IPS-18c (cell line): ENCODE measurements at regions not wholly inside any gene's neighbourhood (a gene's known extent, or its start where the extent isn't known, plus 50 kb on each side); places are given as distances from the start of the nearest gene placed in this dataset.
A peak's percentile ranks its signal among the peaks of the same experiment; 100 is the strongest.

Experiments used
- H3K4me3 ChIP-seq: 2 replicates; pipeline ENCODE4 v1.7.0; 2013; ENCODE audit warnings: low read depth, mild to moderate bottlenecking, low read length, moderate library complexity; ENCODE audit not compliant: insufficient read depth
- H3K9me3 ChIP-seq: one replicate; pipeline ENCODE4 v1.6.1; 2013; ENCODE audit warnings: mild to moderate bottlenecking, low read length, moderate library complexity; ENCODE audit not compliant: control insufficient read depth, insufficient read depth

DNA sequence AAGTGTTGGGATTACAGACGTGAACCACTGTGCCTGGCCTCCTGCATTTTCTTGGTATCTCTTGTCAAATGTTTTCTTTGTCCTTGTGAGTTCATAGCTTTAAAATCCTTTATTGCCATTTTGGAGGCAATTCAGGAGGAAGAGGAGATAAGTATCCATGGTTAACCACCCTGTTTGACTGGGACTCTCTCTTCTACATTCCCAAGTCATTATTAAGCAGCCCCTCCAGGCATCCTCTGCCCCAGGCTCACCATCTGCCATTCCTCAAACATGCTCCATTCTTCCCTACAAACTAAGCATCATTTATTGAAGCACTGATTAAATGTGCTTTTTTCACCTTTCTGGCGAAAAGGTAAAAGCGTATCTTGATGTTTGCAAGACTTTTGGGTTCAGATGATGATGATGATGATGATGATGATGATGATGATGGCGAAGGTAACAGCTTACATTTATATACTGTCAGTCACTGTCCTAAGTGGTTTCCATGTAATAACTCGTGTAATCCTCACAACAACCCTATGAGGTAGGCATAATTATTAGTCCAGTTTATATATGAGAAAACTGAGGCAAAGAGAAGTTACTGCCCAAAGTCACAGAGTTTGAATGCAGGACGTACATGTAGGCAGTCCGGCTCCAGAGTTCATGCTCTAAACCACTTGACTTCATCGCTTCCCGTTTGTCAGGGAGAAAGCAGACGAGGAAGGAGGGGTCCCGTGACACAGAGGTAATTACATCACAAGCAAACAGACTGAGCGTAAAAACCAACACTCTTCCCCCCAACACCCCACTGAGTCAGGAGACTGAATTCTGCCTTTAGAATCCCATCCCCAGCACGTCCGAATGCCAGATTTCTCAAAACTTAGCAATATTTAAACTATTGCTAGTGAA is 69.7 kb upstream of the ACKR3 start:
- H3K9me3 ChIP-seq, result no peaks in the 10 kb centered on the region
- H3K4me3 ChIP-seq, result no peak overlapping the region

DNA sequence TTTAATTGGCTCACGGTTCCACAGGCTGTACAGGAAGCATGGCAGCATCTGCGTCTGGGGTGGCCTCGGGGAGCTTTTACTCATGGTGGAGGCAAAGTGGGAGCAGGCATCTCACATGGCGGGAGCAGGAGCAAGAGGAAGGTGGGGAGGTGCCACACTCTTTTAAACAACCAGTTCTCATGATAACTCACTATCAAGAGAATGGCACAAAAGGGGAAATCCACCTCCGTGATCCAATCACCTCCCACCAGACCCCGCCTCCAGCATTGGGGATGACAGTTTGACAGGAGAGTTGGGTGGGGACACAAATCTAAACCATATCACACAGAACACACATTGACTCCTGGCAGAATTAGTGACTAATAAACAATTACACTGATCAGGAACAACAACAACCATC is 68.6 kb upstream of the ACKR3 start:
- Histone ChIP-seq H3K9me3 (no peaks in the 10 kb centered on the region), H3K4me3 (no peak overlapping the region)

DNA sequence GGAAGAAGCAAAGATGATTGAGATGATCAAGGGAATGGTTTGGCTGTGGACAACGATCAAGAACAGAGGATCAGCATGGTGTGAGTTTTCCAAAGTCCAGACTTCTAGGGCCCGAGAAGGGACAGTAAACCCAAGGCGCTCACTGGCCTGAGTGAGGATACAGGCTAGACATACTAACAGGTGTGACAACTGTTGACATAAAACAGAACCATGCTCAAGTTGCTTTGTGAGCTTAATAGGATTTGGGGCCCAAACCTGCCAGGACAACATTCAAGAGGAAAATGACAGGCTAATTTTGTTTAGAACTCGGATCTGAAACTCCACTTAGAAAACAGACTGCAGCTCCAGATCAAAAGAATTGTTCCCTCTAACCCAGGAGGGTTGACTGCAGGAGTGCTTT is 68.1 kb upstream of the ACKR3 start:
- Histone ChIP-seq H3K4me3 (no peak overlapping the region), H3K9me3 (no peaks in the 10 kb centered on the region)

GRCh38 chr2:236503100-236503499 is 66.5 kb upstream of the ACKR3 start:
- H3K4me3 ChIP-seq, result no peak overlapping the region
- H3K9me3 ChIP-seq, result no peaks in the 10 kb centered on the region

GRCh38 chr2:236503583-236503982 is 66.0 kb upstream of the ACKR3 start:
- H3K4me3 ChIP-seq, result no peak overlapping the region
- no peaks in the 10 kb centered on the region for H3K9me3 ChIP-seq

- H3K9me3 ChIP-seq, result no peaks in the 10 kb centered on the region
- H3K4me3 ChIP-seq, result no peak overlapping the region
These were observed 64.6 kb upstream of the ACKR3 start for GRCh38 chr2:236505041-236505440.

- H3K9me3 ChIP-seq, result no peaks in the 10 kb centered on the region
- H3K4me3 ChIP-seq, result no peak overlapping the region
These were observed 64.0 kb upstream of the ACKR3 start for GRCh38 chr2:236505648-236506047.

DNA sequence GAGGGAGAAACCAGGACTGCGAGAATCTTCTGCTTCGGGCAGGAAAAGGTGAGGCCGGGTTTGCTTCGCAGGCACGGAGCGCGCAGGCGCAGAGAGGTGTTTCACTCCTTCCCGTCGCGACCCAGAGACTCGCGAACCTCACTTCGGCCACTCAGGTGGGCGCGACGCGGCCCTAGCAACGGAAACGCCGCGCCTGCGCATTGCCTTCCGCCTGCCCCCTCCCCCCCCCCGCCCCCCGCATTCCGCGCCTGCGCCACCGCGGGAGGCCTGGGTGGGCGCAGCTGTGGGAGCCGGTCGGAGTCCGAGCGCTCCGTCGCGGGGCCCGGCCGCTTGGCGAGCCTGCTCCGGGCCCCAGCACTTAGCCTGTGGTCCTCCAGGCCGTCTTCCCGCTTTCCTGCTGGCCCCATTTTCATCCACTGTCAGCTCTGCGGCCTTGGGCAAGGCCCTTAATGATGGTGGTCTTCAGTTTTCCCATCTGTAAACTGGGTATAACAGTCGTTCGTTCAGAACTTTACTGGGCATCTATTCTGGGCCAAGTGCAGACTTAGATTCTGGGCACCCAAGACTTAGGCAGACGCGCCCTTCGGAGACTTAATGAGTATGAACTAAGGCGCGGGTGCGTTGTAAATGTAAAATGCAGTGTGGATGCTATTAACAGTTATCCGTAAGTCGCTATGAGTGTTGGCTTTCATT is 62.1 kb upstream of the ACKR3 start:
- H3K4me3 ChIP-seq, result peak overlapping the region; percentile 57
- no peaks in the 10 kb centered on the region for H3K9me3 ChIP-seq

DNA sequence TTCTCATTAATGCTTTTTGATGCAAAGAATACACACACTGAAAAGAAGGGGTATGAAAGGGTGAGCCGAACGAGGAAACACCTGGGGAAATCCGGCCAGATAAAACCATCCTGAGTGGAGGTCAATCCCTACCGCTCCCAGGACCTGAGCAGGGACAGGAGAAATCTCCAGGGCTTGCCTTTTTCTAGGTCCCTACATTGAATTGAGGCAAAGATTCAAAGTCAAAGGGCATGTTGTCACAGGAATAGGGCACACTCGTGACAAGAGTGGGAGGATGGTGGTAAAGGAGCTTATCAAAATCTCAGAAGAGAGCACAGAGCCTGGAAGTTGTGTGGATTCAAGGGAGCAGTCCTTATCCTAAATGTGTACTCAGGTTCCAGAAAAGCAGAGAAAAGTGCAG is 61.2 kb upstream of the ACKR3 start:
- no peak overlapping the region for H3K4me3 ChIP-seq
- no peaks in the 10 kb centered on the region for H3K9me3 ChIP-seq

DNA sequence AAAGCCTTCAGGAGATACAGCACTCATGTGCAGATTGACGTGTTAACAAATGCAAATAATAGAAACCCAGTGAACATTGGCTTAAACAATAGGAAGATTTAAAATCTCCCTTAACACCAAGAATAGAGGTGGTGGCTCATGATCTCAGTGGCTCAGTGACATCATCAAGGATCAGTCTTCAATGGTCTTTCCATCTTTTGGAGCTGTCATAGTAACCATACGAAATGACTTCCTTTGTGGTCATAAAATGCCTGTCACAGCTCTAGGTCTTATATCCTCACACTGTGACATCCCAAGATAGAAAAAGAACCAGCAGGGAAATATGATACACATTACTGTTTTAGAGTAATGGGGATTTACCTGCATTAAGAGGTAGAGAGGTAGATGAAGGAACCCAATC is 59.6 kb upstream of the ACKR3 start:
- Histone ChIP-seq H3K4me3 (no peak overlapping the region), H3K9me3 (no peaks in the 10 kb centered on the region)

DNA sequence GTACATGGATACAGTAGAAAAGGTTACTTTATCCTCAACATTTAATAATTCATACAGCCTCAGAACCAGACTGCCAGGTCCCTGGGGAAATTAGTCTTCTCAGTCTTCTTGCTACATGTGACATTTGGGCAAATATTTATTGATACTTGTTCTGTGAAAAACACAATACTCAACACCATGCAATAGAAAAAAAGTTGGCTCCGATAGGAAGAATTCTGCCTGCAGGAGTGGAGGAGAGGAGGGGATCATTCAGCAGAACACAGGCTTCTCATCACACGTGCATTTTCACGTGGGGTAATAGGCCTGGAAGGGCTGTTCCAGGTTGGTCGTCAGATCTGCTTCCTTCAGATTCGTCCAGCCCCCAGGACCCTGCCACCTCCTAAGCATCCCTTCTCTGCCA is 58.4 kb upstream of the ACKR3 start:
- H3K9me3 ChIP-seq, result no peaks in the 10 kb centered on the region
- no peak overlapping the region for H3K4me3 ChIP-seq

GRCh38 chr2:236512267-236512666 is 57.4 kb upstream of the ACKR3 start:
- Histone ChIP-seq H3K9me3 (no peaks in the 10 kb centered on the region), H3K4me3 (no peak overlapping the region)

DNA sequence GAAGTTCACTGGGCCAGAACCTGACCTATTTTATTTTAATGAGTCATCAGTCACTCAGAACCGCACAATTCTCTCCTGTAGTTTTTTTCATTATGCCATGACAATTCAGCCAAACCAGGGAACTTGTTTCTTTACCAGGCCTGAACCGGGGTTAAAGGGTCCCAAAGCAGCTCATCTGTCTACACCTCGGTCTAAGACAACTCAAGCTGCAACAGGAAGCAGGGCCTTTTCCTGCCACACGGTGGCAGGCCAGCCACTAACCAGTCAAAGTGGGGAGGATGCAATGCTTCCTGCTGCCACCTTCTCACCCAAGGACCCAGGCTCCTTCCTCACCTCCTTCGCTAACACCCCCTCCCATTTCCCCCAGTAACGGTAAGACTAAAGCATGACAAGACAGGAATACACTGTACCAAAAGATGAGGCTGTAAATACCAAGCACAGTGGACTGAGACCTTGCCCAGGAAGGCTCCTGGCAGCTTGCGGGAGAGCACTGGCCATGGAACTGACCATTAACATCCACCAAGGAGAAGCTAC is 56.7 kb upstream of the ACKR3 start:
- no peak overlapping the region for H3K4me3 ChIP-seq
- H3K9me3 ChIP-seq, result no peaks in the 10 kb centered on the region

GRCh38 chr2:236513956-236514355 is 55.7 kb upstream of the ACKR3 start:
- Histone ChIP-seq H3K9me3 (no peaks in the 10 kb centered on the region), H3K4me3 (no peak overlapping the region)

GRCh38 chr2:236516708-236517107 is 52.9 kb upstream of the ACKR3 start:
- Histone ChIP-seq H3K4me3 (no peak overlapping the region), H3K9me3 (no peaks in the 10 kb centered on the region)

- H3K4me3 ChIP-seq, result no peak overlapping the region
- no peaks in the 10 kb centered on the region for H3K9me3 ChIP-seq
These were observed 52.2 kb upstream of the ACKR3 start for GRCh38 chr2:236517251-236518031.
